K562 (cell line): ENCODE measurements at regions not wholly inside any gene's neighbourhood (a gene's known extent, or its start where the extent isn't known, plus 50 kb on each side); places are given as distances from the start of the nearest gene placed in this dataset.

Source experiments
- ATAC-seq: fragments of 200-7000 bp; cut with Tn5 transposase; 3 replicates; pipeline ENCODE4 v1.9.1; 2020; ENCODE audit warnings: moderate library complexity
- BruUV-seq: library from RNA; stranded (reverse); fragments of 400-500 nt; replicated peaks from 2 replicates; lab custom pipeline; 2021; lab: Mats Ljungman, UMichigan
- CTCF ChIA-PET: fragments of 300-600 bp; formaldehyde crosslinking; extraction: SDS; loops from one replicate; lab custom pipeline; 2021; ENCODE audit warnings: low intra/inter-chr PET ratio; lab: Yijun Ruan, JAX
- POLR2A ChIA-PET: fragments of 300-600, 350-650 bp; sonication (Branson Sonifier 250); formaldehyde crosslinking; extraction: SDS; loops from one replicate; lab custom pipeline; 2021; ENCODE audit warnings: antibody characterized with exemption, inconsistent platforms; lab: Yijun Ruan, JAX
- DNase-seq, 4 experiments: peaks; one replicate each; pipeline versions ENCODE4 v3.0.0 to v3.0.0-alpha.2; 2011 to 2018; ENCODE audit warnings: low spot score in 3 of 4, mixed read lengths in 3 of 4; ENCODE audit errors: extremely low read depth in 1 of 4
- FAIRE-seq: peaks from 2 replicates; lab custom pipeline; 2011; peaks lifted over from hg19 to GRCh38; lab: Jason Lieb, UNC
- H2AFZ ChIP-seq: 2 replicates; pipeline ENCODE4 v1.6.0; 2011; ENCODE audit warnings: low read depth, low read length, control low read depth, inconsistent platforms
- H3K27ac ChIP-seq: fragments of 200-600 bp; 3 replicates; pipeline ENCODE4 v1.8.0; 2011; ENCODE audit warnings: low read depth, mild to moderate bottlenecking, control low read depth, inconsistent platforms, low read length, moderate library complexity, mixed read lengths; ENCODE audit errors: extremely low read depth
- H3K27me3 ChIP-seq, 2 experiments: fragments of 300-600 bp in 1 of 2; 2 replicates in 1 of 2; 3 replicates in 1 of 2; pipeline versions ENCODE4 v1.6.0 to v1.8.0; 2011; ENCODE audit warnings: inconsistent platforms in 2 of 2, low read length in 2 of 2, mild to moderate bottlenecking in 1 of 2, mixed read lengths in 1 of 2, moderate library complexity in 1 of 2; ENCODE audit not compliant: control insufficient read depth in 2 of 2, insufficient read depth in 2 of 2
- H3K36me3 ChIP-seq: fragments of 300-600 bp; 3 replicates; pipeline ENCODE4 v1.8.0; 2011; ENCODE audit warnings: mild to moderate bottlenecking, low read length, inconsistent platforms; ENCODE audit not compliant: control insufficient read depth, insufficient read depth
- H3K4me1 ChIP-seq, 2 experiments: fragments of 200-600 bp in 1 of 2; replicated peaks in 1 of 2; 2 replicates in 1 of 2; 3 replicates in 1 of 2; pipeline versions ENCODE4 v1.5.1 to v1.8.0; 2011; ENCODE audit warnings: inconsistent platforms in 2 of 2, low read length in 2 of 2, mild to moderate bottlenecking in 1 of 2, mixed read lengths in 1 of 2, moderate library complexity in 1 of 2; ENCODE audit not compliant: control insufficient read depth in 2 of 2, insufficient read depth in 2 of 2
- H3K4me2 ChIP-seq: 2 replicates; pipeline ENCODE4 v1.6.1; 2011; ENCODE audit warnings: low read length, control low read depth, inconsistent platforms, mixed read lengths; ENCODE audit not compliant: insufficient read depth
- H3K4me3 ChIP-seq: fragments of 200-600 bp; sonication (generic), shearing (Covaris generic); 2 replicates; pipeline ENCODE4 v1.5.1; 2016; ENCODE audit warnings: control low read depth, inconsistent platforms
- H3K79me2 ChIP-seq: fragments of 200-600 bp; 3 replicates; pipeline ENCODE4 v1.8.0; 2011; ENCODE audit warnings: low read length, inconsistent platforms; ENCODE audit not compliant: control insufficient read depth, insufficient read depth
- H3K9ac ChIP-seq, 2 experiments: 2 replicates each; pipeline versions ENCODE4 v1.6.0 to v1.6.1; 2011; ENCODE audit warnings: low read depth in 2 of 2, low read length in 2 of 2, control low read depth in 1 of 2, inconsistent platforms in 1 of 2, mild to moderate bottlenecking in 1 of 2, mixed read lengths in 1 of 2; ENCODE audit not compliant: insufficient read depth in 1 of 2
- H3K9me1 ChIP-seq: one replicate; pipeline ENCODE4 v1.6.0; 2011; ENCODE audit warnings: inconsistent platforms, mild to moderate bottlenecking, low read length, moderate library complexity; ENCODE audit not compliant: control insufficient read depth, insufficient read depth
- H3K9me3 ChIP-seq: replicated peaks from 2 replicates; pipeline ENCODE4 v1.5.1; 2011; ENCODE audit warnings: low read depth, low read length, inconsistent platforms; ENCODE audit not compliant: control insufficient read depth, insufficient read depth
- H4K20me1 ChIP-seq: replicated peaks from 2 replicates; pipeline ENCODE4 v1.6.1; 2011; ENCODE audit warnings: low read length, inconsistent platforms, mixed read lengths; ENCODE audit not compliant: control insufficient read depth, insufficient read depth
- ARID1B ChIP-seq: fragments of 450-650 bp; IDR thresholded peaks from 2 replicates; pipeline ENCODE4 v1.6.1; 2016; ENCODE audit warnings: antibody characterized with exemption, mild to moderate bottlenecking, inconsistent platforms
- ARID3B ChIP-seq: fragments of 250-450 bp; sonication (Bioruptor Pico); IDR thresholded peaks from 2 replicates; pipeline ENCODE4 v1.4.0; 2020; ENCODE audit warnings: borderline replicate concordance
- FOXA1 ChIP-seq: fragments of 450-650 bp; IDR thresholded peaks from 2 replicates; pipeline ENCODE4 v1.6.1; 2016; ENCODE audit warnings: mild to moderate bottlenecking, borderline replicate concordance
- HIVEP1 ChIP-seq: fragments of 250-450 bp; sonication (Bioruptor Pico); IDR thresholded peaks from 2 replicates; pipeline ENCODE4 v1.4.0; 2020; ENCODE audit warnings: mild to moderate bottlenecking
- NFE2L1 ChIP-seq: fragments of 450-650 bp; IDR thresholded peaks from 2 replicates; pipeline ENCODE4 v1.6.1; 2016; ENCODE audit warnings: missing genetic modification characterization, low read depth, mild to moderate bottlenecking, missing compliant biosample characterization, moderate library complexity, borderline replicate concordance
- POLR2H ChIP-seq: IDR thresholded peaks from 2 replicates; pipeline ENCODE4 v1.6.1; 2016; ENCODE audit warnings: missing genetic modification characterization, low read depth, mild to moderate bottlenecking, control low read depth, missing compliant biosample characterization, moderate library complexity
- RAD51 ChIP-seq: fragments of 450-650 bp; IDR thresholded peaks from 2 replicates; pipeline ENCODE4 v1.7.1; 2016; ENCODE audit warnings: low read depth, mild to moderate bottlenecking, borderline replicate concordance
- RBM15 ChIP-seq: fragments of 200-400 bp; formaldehyde crosslinking; IDR thresholded peaks from 2 replicates; pipeline ENCODE4 v1.6.1; 2018; ENCODE audit warnings: mild to moderate bottlenecking, low read length, moderate library complexity; ENCODE audit not compliant: insufficient read depth
- SRF ChIP-seq, 2 experiments: fragments of 250-450, 450-650 bp in 1 of 2; sonication (Bioruptor Pico) in 1 of 2; sonication (generic) in 1 of 2; formaldehyde crosslinking; IDR thresholded peaks; 2 replicates each; pipeline versions ENCODE4 v1.5.0 to v1.5.1; 2020 to 2022; ENCODE audit warnings: mild to moderate bottlenecking in 1 of 2, missing genetic modification reagents in 1 of 2
- TEAD2 ChIP-seq: fragments of 450-650 bp; IDR thresholded peaks from 2 replicates; pipeline ENCODE4 v1.6.1; 2016; ENCODE audit warnings: missing genetic modification characterization, control low read depth, missing compliant biosample characterization
- ZBTB12 ChIP-seq: fragments of 250-450 bp; sonication (Bioruptor Pico); IDR thresholded peaks from 2 replicates; pipeline ENCODE4 v1.4.0; 2020
- ZBTB2 ChIP-seq: fragments of 450-650 bp; IDR thresholded peaks from 2 replicates; pipeline ENCODE4 v1.6.1; 2016; ENCODE audit warnings: antibody characterized with exemption
- ZNF274 ChIP-seq: IDR thresholded peaks from 2 replicates; pipeline ENCODE4 v1.6.1; 2011; ENCODE audit warnings: low read depth, mild to moderate bottlenecking, low read length, moderate library complexity, borderline replicate concordance
- ZNF431 ChIP-seq: sonication (generic); formaldehyde crosslinking; IDR thresholded peaks from 2 replicates; pipeline ENCODE4 v1.8.0; 2022; ENCODE audit warnings: mild to moderate bottlenecking, missing genetic modification reagents
- ZNF561 ChIP-seq: fragments of 450-650 bp; formaldehyde crosslinking; conservative IDR thresholded peaks from 2 replicates; pipeline ENCODE4 v1.4.0; 2020; ENCODE audit warnings: mild to moderate bottlenecking, moderate library complexity
- ZNF780A ChIP-seq: fragments of 250-450 bp; sonication (Bioruptor Pico); IDR thresholded peaks from 2 replicates; pipeline ENCODE4 v1.5.0; 2021; ENCODE audit warnings: mild to moderate bottlenecking
- WGBS: fragments of 100-300 bp; shearing (Covaris generic); methylation state at CpG from one replicate; pipeline ENCODE4 v1.1.6; 2016; ENCODE audit warnings: low coverage, mixed read lengths; ENCODE audit not compliant: insufficient coverage; ENCODE audit errors: missing lambda C conversion rate; 5-methylcytosine and 5-hydroxymethylcytosine counted together
- in situ Hi-C: fragments of 300-500 bp; cut with MboI; formaldehyde crosslinking; loops from 4 replicates; pipeline ENCODE4 v1.15.0; 2018; ENCODE audit warnings: inconsistent platforms, mixed read lengths
- intact Hi-C: fragments of 100-400 bp; cut with micrococcal nuclease; formaldehyde crosslinking; loops from 2 replicates; pipeline ENCODE4 v1.14.2; 2022

GRCh38 chr22:47784367-47784983, 1022.0 kb downstream of the TBC1D22A start (continued):
- TF ChIP-seq ARID3B (CRISPR knock-in tag): no peak
- TF ChIP-seq RBM15: no peak
- TF ChIP-seq ZBTB2: no peak
- TF ChIP-seq, all 486 proteins: peak for 0

GRCh38 chr22:47783433-47784366, 1021.2 kb downstream of the TBC1D22A start:
- H3K79me2 ChIP-seq: no peaks in the 10 kb centered on the region
- no peak overlapping the region for H3K4me3 ChIP-seq
- H2AFZ ChIP-seq: no peak overlapping the region
- no peaks in the 10 kb centered on the region for H3K9me1 ChIP-seq
- H3K9me3 ChIP-seq: peaks cover 3% of the 10 kb centered on the region; the same call in 1 of the 2 replicates
- DNase-seq (no peak), ATAC-seq (no peak), FAIRE-seq (no peak)
- ChIA-PET CTCF (no interaction called here), POLR2A (no interaction called here)
- no peaks in the 10 kb centered on the region for H3K36me3 ChIP-seq
- WGBS: 88% methylated on average over 6 of the region's 20 CpGs
- no peak overlapping the region for H3K27ac ChIP-seq
- peaks cover 9 to 13% of the 10 kb centered on the region in 2 experiments; a peak in 4 of 5 replicates for H3K4me1 ChIP-seq
- no peak overlapping the region for H3K4me2 ChIP-seq
- in situ Hi-C loops: no loop called here
- intact Hi-C loops: no loop called here
- no peaks in the 10 kb centered on the region for H4K20me1 ChIP-seq
- H3K9ac ChIP-seq: no peak overlapping the region
- H3K27me3 ChIP-seq: no peaks in the 10 kb centered on the region
- no TSS peak for BruUV-seq
- TF ChIP-seq FOXA1: no peak
- no peak for TF ChIP-seq HIVEP1 (CRISPR knock-in tag)
- no peak for TF ChIP-seq RAD51
- TF ChIP-seq ARID1B: no peak
- no peak for TF ChIP-seq ZNF561
- no peak for TF ChIP-seq ZNF780A
- TF ChIP-seq ZNF274: no peak
- TF ChIP-seq SRF (CRISPR knock-in tag; IDR thresholded peaks at IDR 0.05): no peak
- no peak for TF ChIP-seq POLR2H (tag)
- TF ChIP-seq TEAD2 (tag): no peak
- no peak for TF ChIP-seq ZBTB12 (CRISPR knock-in tag)
- TF ChIP-seq ZNF431 (CRISPR knock-in tag): no peak
- TF ChIP-seq NFE2L1: no peak
